Amygdala (tissue), 56 donors: ENCODE measurements at regions not wholly inside any gene's neighbourhood (a gene's known extent, or its start where the extent isn't known, plus 50 kb on each side); places are given as distances from the start of the nearest gene placed in this dataset.
"Not testable (repeated sequence)": the region's sequence is repeated elsewhere in the genome, so short reads cannot be mapped to it uniquely, and the experiment has no call there.

Experiments
- DNase-seq, 56 donors: peaks; one replicate each; lab custom pipeline; 2025; lab: John Stamatoyannopoulos, UW

- DNase-seq, result no peak
Observed at GRCh38 chr2:39570130-39570555, 95.6 kb upstream of the TMEM178A start.

- DNase-seq, result no peak
Observed at GRCh38 chr2:39570614-39571013, 95.1 kb upstream of the TMEM178A start.

- DNase-seq, result no peak
Observed at GRCh38 chr2:39571111-39571731, 94.5 kb upstream of the TMEM178A start.

GRCh38 chr2:39573276-39573675 is 92.4 kb upstream of the TMEM178A start:
- DNase-seq, result no peak

- no peak for DNase-seq
Observed at GRCh38 chr2:39581866-39582265, 83.9 kb upstream of the TMEM178A start.

- DNase-seq, result no peak
Observed at GRCh38 chr2:39583213-39583612, 82.5 kb upstream of the TMEM178A start.

GRCh38 chr2:39583781-39584180 is 81.9 kb upstream of the TMEM178A start:
- DNase-seq, result no peak

GRCh38 chr2:39584283-39584965 is 81.3 kb upstream of the TMEM178A start:
- DNase-seq, result no peak

GRCh38 chr2:39585531-39585930 is 80.2 kb upstream of the TMEM178A start:
- not testable (repeated sequence) for DNase-seq

GRCh38 chr2:39587168-39587567 is 78.5 kb upstream of the TMEM178A start:
- no peak for DNase-seq

GRCh38 chr2:39587641-39588040 is 78.1 kb upstream of the TMEM178A start:
- DNase-seq, result no peak

GRCh38 chr2:39593439-39594393 is 72.0 kb upstream of the TMEM178A start:
- DNase-seq, result peak in 19 of 56 donors; percentile 3 to 43 (median 19)

GRCh38 chr2:39595116-39595515 is 70.6 kb upstream of the TMEM178A start:
- DNase-seq, result no peak

GRCh38 chr2:39597314-39597713 is 68.4 kb upstream of the TMEM178A start:
- DNase-seq, result no peak

GRCh38 chr2:39602616-39603015 is 63.1 kb upstream of the TMEM178A start:
- DNase-seq, result no peak

GRCh38 chr2:39603436-39603835 is 62.3 kb upstream of the TMEM178A start:
- DNase-seq, result no peak

- DNase-seq, result no peak
Observed at GRCh38 chr2:39604866-39605265, 60.9 kb upstream of the TMEM178A start.

- no peak for DNase-seq
Observed at GRCh38 chr2:39606585-39606984, 59.1 kb upstream of the TMEM178A start.

GRCh38 chr2:39607538-39608262 is 58.0 kb upstream of the TMEM178A start:
- no peak for DNase-seq

GRCh38 chr2:39608263-39608575 is 57.5 kb upstream of the TMEM178A start:
- peak in 1 of 56 donors; percentile 6 for DNase-seq
